ENCODE measurements at regions not wholly inside any gene's neighbourhood (a gene's known extent, or its start where the extent isn't known, plus 50 kb on each side); places are given as distances from the start of the nearest gene placed in this dataset.

DNA sequence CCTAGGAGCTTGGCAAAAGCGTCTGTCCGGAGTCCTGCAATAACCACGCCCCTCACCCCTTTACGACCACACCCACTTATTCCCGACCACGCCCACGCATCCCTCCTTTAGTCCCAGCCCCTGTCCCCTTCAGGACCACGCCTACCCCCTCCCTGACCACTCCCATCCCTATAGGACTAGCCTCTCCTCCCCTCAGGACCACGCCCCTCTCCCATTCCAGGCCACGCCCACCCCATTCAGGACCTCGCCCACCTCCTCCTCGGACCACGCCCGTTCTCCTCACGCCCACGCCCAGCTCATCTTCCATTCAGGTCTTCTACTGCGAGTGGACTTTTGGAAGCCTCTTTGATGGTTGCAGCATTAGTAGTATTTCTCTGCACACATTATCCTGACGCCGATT, 131.2 kb upstream of the STX18 start:
- TF ChIP-seq, protein P1, sequence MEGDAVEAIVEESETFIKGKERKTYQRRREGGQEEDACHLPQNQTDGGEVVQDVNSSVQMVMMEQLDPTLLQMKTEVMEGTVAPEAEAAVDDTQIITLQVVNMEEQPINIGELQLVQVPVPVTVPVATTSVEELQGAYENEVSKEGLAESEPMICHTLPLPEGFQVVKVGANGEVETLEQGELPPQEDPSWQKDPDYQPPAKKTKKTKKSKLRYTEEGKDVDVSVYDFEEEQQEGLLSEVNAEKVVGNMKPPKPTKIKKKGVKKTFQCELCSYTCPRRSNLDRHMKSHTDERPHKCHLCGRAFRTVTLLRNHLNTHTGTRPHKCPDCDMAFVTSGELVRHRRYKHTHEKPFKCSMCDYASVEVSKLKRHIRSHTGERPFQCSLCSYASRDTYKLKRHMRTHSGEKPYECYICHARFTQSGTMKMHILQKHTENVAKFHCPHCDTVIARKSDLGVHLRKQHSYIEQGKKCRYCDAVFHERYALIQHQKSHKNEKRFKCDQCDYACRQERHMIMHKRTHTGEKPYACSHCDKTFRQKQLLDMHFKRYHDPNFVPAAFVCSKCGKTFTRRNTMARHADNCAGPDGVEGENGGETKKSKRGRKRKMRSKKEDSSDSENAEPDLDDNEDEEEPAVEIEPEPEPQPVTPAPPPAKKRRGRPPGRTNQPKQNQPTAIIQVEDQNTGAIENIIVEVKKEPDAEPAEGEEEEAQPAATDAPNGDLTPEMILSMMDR (IDR thresholded peaks at IDR 0.05) = no peak
- TF ChIP-seq POLR2AphosphoS5 (IDR thresholded peaks at IDR 0.05; ENCODE audit: insufficient read depth in 1 of 2, low read depth in 1 of 2) = no peak
- no peak for TF ChIP-seq POLR2A (IDR thresholded peaks at IDR 0.05)

Data from vagina (tissue), 2 donors.